ENCODE measurements at regions not wholly inside any gene's neighbourhood (a gene's known extent, or its start where the extent isn't known, plus 50 kb on each side); places are given as distances from the start of the nearest gene placed in this dataset.
"Not testable (repeated sequence)": the region's sequence is repeated elsewhere in the genome, so short reads cannot be mapped to it uniquely, and the experiment has no call there.

DNA sequence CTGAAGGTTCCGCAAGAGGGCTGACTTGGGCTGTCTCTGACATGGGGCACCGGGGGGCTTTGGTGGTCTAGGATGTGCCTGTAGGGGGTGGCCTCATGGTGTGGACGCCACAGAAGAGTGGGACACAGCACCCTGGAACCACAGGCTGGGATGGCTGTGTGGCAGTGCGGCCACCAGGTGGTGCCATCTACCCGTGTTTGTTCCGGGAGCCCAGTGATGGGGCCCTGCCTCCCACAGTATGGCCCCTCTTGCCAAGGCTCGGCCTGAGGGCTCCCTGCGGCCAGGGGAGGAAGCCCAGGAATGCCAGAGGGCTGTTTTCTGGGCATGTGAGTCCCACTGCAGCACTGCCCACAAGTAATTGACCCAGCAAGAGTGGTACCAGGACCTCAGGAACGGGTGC lies 180.2 kb upstream of the AKAP13 start:
- TF ChIP-seq, protein P1, sequence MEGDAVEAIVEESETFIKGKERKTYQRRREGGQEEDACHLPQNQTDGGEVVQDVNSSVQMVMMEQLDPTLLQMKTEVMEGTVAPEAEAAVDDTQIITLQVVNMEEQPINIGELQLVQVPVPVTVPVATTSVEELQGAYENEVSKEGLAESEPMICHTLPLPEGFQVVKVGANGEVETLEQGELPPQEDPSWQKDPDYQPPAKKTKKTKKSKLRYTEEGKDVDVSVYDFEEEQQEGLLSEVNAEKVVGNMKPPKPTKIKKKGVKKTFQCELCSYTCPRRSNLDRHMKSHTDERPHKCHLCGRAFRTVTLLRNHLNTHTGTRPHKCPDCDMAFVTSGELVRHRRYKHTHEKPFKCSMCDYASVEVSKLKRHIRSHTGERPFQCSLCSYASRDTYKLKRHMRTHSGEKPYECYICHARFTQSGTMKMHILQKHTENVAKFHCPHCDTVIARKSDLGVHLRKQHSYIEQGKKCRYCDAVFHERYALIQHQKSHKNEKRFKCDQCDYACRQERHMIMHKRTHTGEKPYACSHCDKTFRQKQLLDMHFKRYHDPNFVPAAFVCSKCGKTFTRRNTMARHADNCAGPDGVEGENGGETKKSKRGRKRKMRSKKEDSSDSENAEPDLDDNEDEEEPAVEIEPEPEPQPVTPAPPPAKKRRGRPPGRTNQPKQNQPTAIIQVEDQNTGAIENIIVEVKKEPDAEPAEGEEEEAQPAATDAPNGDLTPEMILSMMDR (IDR thresholded peaks at IDR 0.05): not testable (repeated sequence)
- TF ChIP-seq POLR2A (IDR thresholded peaks at IDR 0.05): not testable (repeated sequence)
